Endothelial cell of umbilical vein (primary cell): ENCODE measurements at regions not wholly inside any gene's neighbourhood (a gene's known extent, or its start where the extent isn't known, plus 50 kb on each side); places are given as distances from the start of the nearest gene placed in this dataset.

Source experiments
- BruUV-seq: library from RNA; stranded (reverse); fragments of 400-500 nt; replicated peaks from 2 replicates; lab custom pipeline; 2021; lab: Mats Ljungman, UMichigan
- CTCF ChIA-PET: fragments of 300-600, 350-600 bp; sonication (Branson Sonifier 250); formaldehyde crosslinking; loops from one replicate; lab custom pipeline; 2021; ENCODE audit warnings: antibody characterized with exemption, inconsistent platforms; lab: Charles Lee
- POLR2A ChIA-PET: fragments of 300-600, 350-600 bp; sonication (Branson Sonifier 250); formaldehyde crosslinking; loops from one replicate; lab custom pipeline; 2021; ENCODE audit warnings: antibody characterized with exemption, inconsistent platforms; lab: Charles Lee
- DNase-seq: peaks from one replicate; pipeline ENCODE4 v3.0.0-alpha.2; 2011; ENCODE audit warnings: low read depth, low spot score
- FAIRE-seq: peaks from 2 replicates; lab custom pipeline; 2011; peaks lifted over from hg19 to GRCh38; lab: Jason Lieb, UNC
- H2AFZ ChIP-seq: 2 replicates; pipeline ENCODE4 v1.6.0; 2012; ENCODE audit warnings: low read depth, low read length, control low read depth, inconsistent platforms
- H3K27ac ChIP-seq: 2 replicates; pipeline ENCODE4 v1.5.1; 2011; ENCODE audit warnings: low read depth, mild to moderate bottlenecking, control low read depth, low read length, moderate library complexity; ENCODE audit not compliant: insufficient read depth
- H3K27me3 ChIP-seq, 2 experiments: 2 replicates each; pipeline versions ENCODE4 v1.6.0 to v1.6.1; 2011; ENCODE audit warnings: low read length in 2 of 2, mixed read lengths in 1 of 2; ENCODE audit not compliant: control insufficient read depth in 2 of 2, insufficient read depth in 2 of 2
- H3K36me3 ChIP-seq, 2 experiments: 2 replicates in 1 of 2; 3 replicates in 1 of 2; pipeline ENCODE4 v1.5.1; 2011; ENCODE audit warnings: low read length in 2 of 2, mild to moderate bottlenecking in 1 of 2, moderate library complexity in 1 of 2; ENCODE audit not compliant: control insufficient read depth in 2 of 2, insufficient read depth in 2 of 2; ENCODE audit errors: extremely low read depth in 1 of 2
- H3K4me1 ChIP-seq: 3 replicates; pipeline ENCODE4 v1.5.1; 2011; ENCODE audit warnings: mild to moderate bottlenecking, low read length; ENCODE audit not compliant: control insufficient read depth, insufficient read depth; ENCODE audit errors: extremely low read depth
- H3K4me2 ChIP-seq: 2 replicates; pipeline ENCODE4 v1.6.1; 2011; ENCODE audit warnings: low read length, control low read depth, mixed read lengths; ENCODE audit not compliant: insufficient read depth
- H3K4me3 ChIP-seq, 3 experiments: fragments of 200-600 bp in 1 of 3; sonication (generic), shearing (Covaris generic) in 1 of 3; replicated peaks in 1 of 3; 2 replicates each; pipeline ENCODE4 v1.5.1; 2011 to 2016; ENCODE audit warnings: control low read depth in 3 of 3, low read length in 3 of 3, mild to moderate bottlenecking in 2 of 3, inconsistent platforms in 1 of 3, low read depth in 1 of 3, moderate library complexity in 1 of 3; ENCODE audit not compliant: insufficient read depth in 1 of 3
- H3K79me2 ChIP-seq: 2 replicates; pipeline ENCODE4 v1.6.0; 2012; ENCODE audit warnings: low read length, inconsistent platforms; ENCODE audit not compliant: control insufficient read depth, insufficient read depth
- H3K9ac ChIP-seq: replicated peaks from 2 replicates; pipeline ENCODE3; 2011; ENCODE audit warnings: low read length, control low read depth; ENCODE audit not compliant: insufficient read depth; ENCODE audit errors: extremely low read depth
- H3K9me1 ChIP-seq: replicated peaks from 3 replicates; pipeline ENCODE4 v1.6.0; 2011; ENCODE audit warnings: mild to moderate bottlenecking, low read length; ENCODE audit not compliant: control insufficient read depth, insufficient read depth; ENCODE audit errors: extremely low read depth
- H3K9me3 ChIP-seq: replicated peaks from 2 replicates; pipeline ENCODE4 v1.5.1; 2012; ENCODE audit warnings: low read length, inconsistent platforms; ENCODE audit not compliant: control insufficient read depth, insufficient read depth
- H4K20me1 ChIP-seq: replicated peaks from 2 replicates; pipeline ENCODE3; 2011; ENCODE audit warnings: mild to moderate bottlenecking, low read length; ENCODE audit not compliant: control insufficient read depth, insufficient read depth; ENCODE audit errors: extremely low read depth
- CTCF ChIP-seq, 2 donors: IDR thresholded peaks; 1 replicate in 1 of 2; 2 replicates in 1 of 2; pipeline ENCODE4 v1.5.1; 2011; ENCODE audit warnings: low read length in 2 of 2, mild to moderate bottlenecking in 2 of 2, moderate library complexity in 2 of 2, control low read depth in 1 of 2, inconsistent platforms in 1 of 2, low read depth in 1 of 2; ENCODE audit not compliant: insufficient read depth in 1 of 2; ENCODE audit errors: extremely low read depth in 1 of 2
- EZH2 ChIP-seq: IDR thresholded peaks from 2 replicates; pipeline ENCODE4 v1.6.1; 2012; ENCODE audit warnings: borderline replicate concordance, low read depth, mild to moderate bottlenecking, moderate library complexity, low read length, inconsistent platforms; ENCODE audit not compliant: severe bottlenecking
- FOS ChIP-seq: IDR thresholded peaks from 2 replicates; pipeline ENCODE4 v1.6.1; 2011; ENCODE audit warnings: mild to moderate bottlenecking, low read length, moderate library complexity, borderline replicate concordance; ENCODE audit not compliant: insufficient read depth
- GATA2 ChIP-seq: IDR thresholded peaks from 2 replicates; pipeline ENCODE4 v1.7.0; 2011; ENCODE audit warnings: low read depth, mild to moderate bottlenecking, moderate library complexity, mixed read lengths, low read length; ENCODE audit not compliant: insufficient read length, insufficient read depth
- JUN ChIP-seq: IDR thresholded peaks from 2 replicates; pipeline ENCODE4 v1.6.1; 2011; ENCODE audit warnings: borderline replicate concordance, low read depth; ENCODE audit not compliant: insufficient read length, insufficient read depth
- POLR2AphosphoS5 ChIP-seq: IDR thresholded peaks from 2 replicates; pipeline ENCODE4 v1.6.1; 2012; ENCODE audit warnings: low read depth, mild to moderate bottlenecking, control low read depth, low read length, moderate library complexity; ENCODE audit not compliant: insufficient read depth
- dilution Hi-C: fragments of 300-500 bp; cut with MboI; formaldehyde crosslinking; loops from one replicate; pipeline ENCODE4 v1.15.0; 2019; ENCODE audit warnings: low sequenced_read_pairs; ENCODE audit not compliant: extremely low pct_ligation_motif_present
- intact Hi-C: fragments of 100-400 bp; cut with micrococcal nuclease; formaldehyde crosslinking; loops from one replicate; pipeline ENCODE4 v1.10.0; 2022

GRCh38 chrX:121221322-121221977 is 174.0 kb downstream of the GLUD2 start:
- no peak overlapping the region for H3K4me2 ChIP-seq
- H3K4me1 ChIP-seq: no peaks in the 10 kb centered on the region
- intact Hi-C loops (no loop called here), dilution Hi-C loops (no loop called here)
- H2AFZ ChIP-seq: no peak overlapping the region
- no peaks in the 10 kb centered on the region for H4K20me1 ChIP-seq
- CTCF ChIA-PET: no interaction called here
- FAIRE-seq: no peak
- TF ChIP-seq GATA2 (no peak), EZH2 (no peak), FOS (no peak), POLR2AphosphoS5 (no peak), JUN (no peak), CTCF (IDR thresholded peaks at IDR 0.05; ENCODE audit: extremely low read depth in 1 of 2, insufficient read depth in 1 of 2, low read depth in 1 of 2, low read length in 2 of 2) (no peak)
- no peak overlapping the region for H3K4me3 ChIP-seq
- no TSS peak for BruUV-seq
- no peak overlapping the region for H3K9ac ChIP-seq
- H3K27me3 ChIP-seq: no peaks in the 10 kb centered on the region
- no peaks in the 10 kb centered on the region for H3K9me1 ChIP-seq
- POLR2A ChIA-PET: no interaction called here
- no peak for DNase-seq
- H3K79me2 ChIP-seq: no peaks in the 10 kb centered on the region
- no peaks in the 10 kb centered on the region for H3K9me3 ChIP-seq
- no peak overlapping the region for H3K27ac ChIP-seq
- no peaks in the 10 kb centered on the region for H3K36me3 ChIP-seq
